Panc1 (cell line): ENCODE measurements at regions not wholly inside any gene's neighbourhood (a gene's known extent, or its start where the extent isn't known, plus 50 kb on each side); places are given as distances from the start of the nearest gene placed in this dataset.

Experiments used
- ATAC-seq: fragments of 200-7000 bp; cut with Tn5 transposase; 2 replicates; pipeline ENCODE4 v1.9.1; 2020; ENCODE audit warnings: mild to moderate bottlenecking, moderate library complexity
- BruUV-seq: library from RNA; stranded (reverse); fragments of 400-500 nt; replicated peaks from 2 replicates; lab custom pipeline; 2021; lab: Mats Ljungman, UMichigan
- CTCF ChIA-PET: fragments of 300-600 bp; sonication (Branson Sonifier 250); formaldehyde crosslinking; loops from one replicate; lab custom pipeline; 2022; ENCODE audit warnings: antibody characterized with exemption; lab: Charles Lee
- POLR2A ChIA-PET: fragments of 300-600 bp; sonication (Branson Sonifier 250); formaldehyde crosslinking; loops from one replicate; lab custom pipeline; 2022; ENCODE audit warnings: antibody characterized with exemption; lab: Charles Lee
- DNase-seq: peaks from one replicate; pipeline ENCODE4 v3.0.0-alpha.2; 2010; ENCODE audit warnings: low read depth, low spot score
- H3K27ac ChIP-seq: 2 replicates; pipeline ENCODE4 v1.5.1; 2011; ENCODE audit warnings: mild to moderate bottlenecking, low read length, inconsistent platforms
- H3K27me3 ChIP-seq: fragments of 200-500 bp; sonication (Bioruptor generic); 2 replicates; pipeline ENCODE4 v1.6.0; 2014; ENCODE audit warnings: low read length, inconsistent platforms; ENCODE audit not compliant: control insufficient read depth, insufficient read depth
- H3K36me3 ChIP-seq: fragments of 200-500 bp; sonication (Bioruptor generic); 2 replicates; pipeline ENCODE4 v1.5.1; 2014; ENCODE audit warnings: inconsistent platforms, mild to moderate bottlenecking, low read length, moderate library complexity; ENCODE audit not compliant: control insufficient read depth, insufficient read depth
- H3K4me1 ChIP-seq: 2 replicates; pipeline ENCODE4 v1.5.1; 2011; ENCODE audit warnings: inconsistent platforms, mild to moderate bottlenecking, low read length, moderate library complexity; ENCODE audit not compliant: control insufficient read depth, insufficient read depth
- H3K4me3 ChIP-seq, 2 experiments: 2 replicates each; pipeline ENCODE4 v1.5.1; 2011 to 2012; ENCODE audit warnings: low read depth in 2 of 2, low read length in 2 of 2, mild to moderate bottlenecking in 2 of 2, inconsistent platforms in 1 of 2, moderate library complexity in 1 of 2
- H3K9me3 ChIP-seq: fragments of 200-500 bp; sonication (Bioruptor generic); 2 replicates; pipeline ENCODE4 v1.5.1; 2014; ENCODE audit warnings: low read depth, mild to moderate bottlenecking, inconsistent platforms, low read length, moderate library complexity; ENCODE audit not compliant: control insufficient read depth, insufficient read depth
- CTCF ChIP-seq: fragments of 450-650 bp; IDR thresholded peaks from 2 replicates; pipeline ENCODE4 v1.5.1; 2017; ENCODE audit warnings: mild to moderate bottlenecking
- POLR2AphosphoS5 ChIP-seq: IDR thresholded peaks from 2 replicates; pipeline ENCODE4 v1.6.1; 2012; ENCODE audit warnings: mild to moderate bottlenecking, low read depth, low read length, moderate library complexity
- REST ChIP-seq, 2 experiments: IDR thresholded peaks; 2 replicates each; pipeline ENCODE4 v1.6.1; 2011 to 2012; ENCODE audit warnings: low read depth in 2 of 2, control low read depth in 1 of 2, low read length in 1 of 2, mild to moderate bottlenecking in 1 of 2, moderate library complexity in 1 of 2; ENCODE audit not compliant: insufficient read depth in 1 of 2
- SIN3A ChIP-seq: IDR thresholded peaks from 2 replicates; pipeline ENCODE4 v1.6.1; 2012; ENCODE audit warnings: low read depth, mild to moderate bottlenecking, low read length, moderate library complexity, borderline replicate concordance; ENCODE audit not compliant: insufficient read depth
- TCF7L2 ChIP-seq: IDR thresholded peaks from 2 replicates; pipeline ENCODE4 v1.6.1; 2011; ENCODE audit warnings: mild to moderate bottlenecking, low read depth, low read length, inconsistent platforms
- in situ Hi-C: cut with HindIII; loops from 2 replicates; pipeline ENCODE4 v1.10.0; 2016; ENCODE audit warnings: low sequenced_read_pairs, low pct_unique_long_range_greater_than_20kb
- intact Hi-C: fragments of 100-400 bp; cut with micrococcal nuclease; formaldehyde crosslinking; loops from one replicate; pipeline ENCODE4 v1.10.0; 2022; ENCODE audit not compliant: unreplicated experiment

- no peak overlapping the region for H3K4me3 ChIP-seq
- CTCF ChIA-PET: no interaction called here
- no peaks in the 10 kb centered on the region for H3K36me3 ChIP-seq
- POLR2A ChIA-PET: no interaction called here
- BruUV-seq: no TSS peak
- no peak for ATAC-seq
- DNase-seq: no peak
- H3K4me1 ChIP-seq: no peaks in the 10 kb centered on the region
- TF ChIP-seq CTCF (no peak), REST (IDR thresholded peaks at IDR 0.05; ENCODE audit: insufficient read depth in 1 of 2, low read depth in 2 of 2, low read length in 1 of 2) (no peak), TCF7L2 (no peak), POLR2AphosphoS5 (no peak), SIN3A (no peak)
- intact Hi-C loops: no loop called here
- in situ Hi-C loops: no loop called here
- no peak overlapping the region for H3K27ac ChIP-seq
- H3K27me3 ChIP-seq: no peaks in the 10 kb centered on the region
- peaks cover 18% of the 10 kb centered on the region for H3K9me3 ChIP-seq
Measured at GRCh38 chr1:82690411-82690810, 889.7 kb downstream of the ADGRL2 start.

DNA sequence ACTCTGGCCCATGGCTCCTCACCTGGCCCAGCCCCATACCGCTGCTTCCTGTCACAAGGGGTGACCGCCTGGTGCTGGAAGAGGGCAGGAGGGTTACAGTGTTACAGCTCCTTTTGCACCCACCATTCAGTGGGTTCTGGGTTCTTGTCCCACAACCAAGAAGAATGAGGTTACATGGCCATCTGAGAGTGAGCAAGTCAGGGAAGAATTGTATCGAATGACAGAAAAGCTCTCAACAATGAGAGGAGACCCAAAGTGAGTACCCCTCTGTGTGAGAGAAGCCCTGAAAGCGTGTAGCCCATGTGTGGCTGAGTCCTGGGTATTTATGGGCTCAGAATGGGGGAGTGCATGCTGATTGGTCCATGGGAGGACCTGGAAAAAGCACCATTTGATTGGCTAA, 888.5 kb downstream of the ADGRL2 start:
- peaks cover 26% of the 10 kb centered on the region for H3K9me3 ChIP-seq
- DNase-seq (no peak), ATAC-seq (no peak)
- no peaks in the 10 kb centered on the region for H3K27me3 ChIP-seq
- CTCF ChIA-PET: no interaction called here
- in situ Hi-C loops (no loop called here), intact Hi-C loops (no loop called here)
- H3K36me3 ChIP-seq: no peaks in the 10 kb centered on the region
- POLR2A ChIA-PET: no interaction called here
- no peak overlapping the region for H3K27ac ChIP-seq
- no peak overlapping the region for H3K4me3 ChIP-seq
- TF ChIP-seq CTCF (no peak), TCF7L2 (no peak), REST (IDR thresholded peaks at IDR 0.05; ENCODE audit: insufficient read depth in 1 of 2, low read depth in 2 of 2, low read length in 1 of 2) (no peak), POLR2AphosphoS5 (no peak), SIN3A (no peak)
- no TSS peak for BruUV-seq
- no peaks in the 10 kb centered on the region for H3K4me1 ChIP-seq
